Loucy (cell line): ENCODE measurements at regions not wholly inside any gene's neighbourhood (a gene's known extent, or its start where the extent isn't known, plus 50 kb on each side); places are given as distances from the start of the nearest gene placed in this dataset.

Experiments used
- H2AFZ ChIP-seq: fragments of 200-600 bp; sonication (generic); 2 replicates; pipeline ENCODE4 v1.6.0; 2016; ENCODE audit warnings: antibody characterized with exemption, mild to moderate bottlenecking, low read length, moderate library complexity
- H3F3A ChIP-seq: fragments of 200-600 bp; 2 replicates; pipeline ENCODE4 v1.6.0; 2016; ENCODE audit warnings: antibody characterized with exemption, low read depth, mild to moderate bottlenecking
- H3K27me3 ChIP-seq: fragments of 200-600 bp; sonication (generic); 2 replicates; pipeline ENCODE4 v1.6.1; 2014; ENCODE audit warnings: low read length, mild to moderate bottlenecking; ENCODE audit not compliant: insufficient read depth, poor library complexity, severe bottlenecking
- H3K36me3 ChIP-seq: fragments of 200-600 bp; sonication (generic); 2 replicates; pipeline ENCODE4 v1.6.1; 2016; ENCODE audit warnings: low read length; ENCODE audit not compliant: insufficient read depth
- H3K4me1 ChIP-seq: fragments of 200-600 bp; sonication (generic); 2 replicates; pipeline ENCODE4 v1.5.1; 2014; ENCODE audit warnings: low read length, mild to moderate bottlenecking; ENCODE audit not compliant: insufficient read depth, poor library complexity, severe bottlenecking
- H3K4me2 ChIP-seq: fragments of 200-600 bp; sonication (generic); 2 replicates; pipeline ENCODE4 v1.6.0; 2014; ENCODE audit warnings: antibody characterized with exemption, low read length, low read depth, mild to moderate bottlenecking; ENCODE audit not compliant: poor library complexity, severe bottlenecking
- H3K4me3 ChIP-seq: fragments of 200-600 bp; sonication (generic); 2 replicates; pipeline ENCODE4 v1.5.1; 2014; ENCODE audit warnings: low read length, mild to moderate bottlenecking, mixed read lengths; ENCODE audit not compliant: poor library complexity, severe bottlenecking
- H3K79me2 ChIP-seq: fragments of 200-600 bp; sonication (generic); 2 replicates; pipeline ENCODE4 v1.6.1; 2014; ENCODE audit warnings: low read length; ENCODE audit not compliant: insufficient read depth
- H3K9ac ChIP-seq: fragments of 200-600 bp; sonication (generic); 2 replicates; pipeline ENCODE4 v1.6.0; 2014; ENCODE audit warnings: mild to moderate bottlenecking, low read depth, low read length, moderate library complexity; ENCODE audit not compliant: poor library complexity, severe bottlenecking
- H3K9me2 ChIP-seq: fragments of 200-600 bp; sonication (generic); replicated peaks from 2 replicates; pipeline ENCODE4 v1.6.1; 2016; ENCODE audit warnings: low read depth, low read length, mixed read lengths
- H3K9me3 ChIP-seq: fragments of 200-600 bp; sonication (generic); 2 replicates; pipeline ENCODE4 v1.6.1; 2014; ENCODE audit warnings: mild to moderate bottlenecking, antibody characterized with exemption, low read length, low read depth; ENCODE audit not compliant: insufficient read depth
- H4K20me1 ChIP-seq: fragments of 200-600 bp; sonication (generic); 2 replicates; pipeline ENCODE4 v1.6.0; 2014; ENCODE audit warnings: antibody characterized with exemption, low read length, mild to moderate bottlenecking; ENCODE audit not compliant: insufficient read depth, poor library complexity, severe bottlenecking
- CTCF ChIP-seq: fragments of 200-600 bp; sonication (generic); conservative IDR thresholded peaks from 2 replicates; pipeline ENCODE4 v1.5.1; 2014; ENCODE audit warnings: mild to moderate bottlenecking, antibody characterized with exemption, low read length
- EZH2phosphoT487 ChIP-seq: fragments of 200-600 bp; IDR thresholded peaks from 2 replicates; pipeline ENCODE4 v1.6.1; 2018; ENCODE audit warnings: antibody characterized with exemption, mild to moderate bottlenecking, moderate library complexity, borderline replicate concordance

GRCh38 chr5:25552871-25553481 lies 908.2 kb upstream of the CDH10 start:
- H3K4me1 ChIP-seq: no peaks in the 10 kb centered on the region
- H3K36me3 ChIP-seq: no peaks in the 10 kb centered on the region
- no peaks in the 10 kb centered on the region for H3K9me2 ChIP-seq

GRCh38 chr5:25550793-25551192 lies 906.0 kb upstream of the CDH10 start:
- H4K20me1 ChIP-seq: no peaks in the 10 kb centered on the region
- TF ChIP-seq CTCF (no peak), EZH2phosphoT487 (no peak)
- H3K4me1 ChIP-seq: no peaks in the 10 kb centered on the region
- no peak overlapping the region for H2AFZ ChIP-seq
- no peaks in the 10 kb centered on the region for H3K79me2 ChIP-seq
- no peaks in the 10 kb centered on the region for H3K27me3 ChIP-seq
- no peaks in the 10 kb centered on the region for H3K9me2 ChIP-seq
- no peak overlapping the region for H3K9ac ChIP-seq
- no peaks in the 10 kb centered on the region for H3K9me3 ChIP-seq
- no peaks in the 10 kb centered on the region for H3F3A ChIP-seq
- H3K4me2 ChIP-seq: no peak overlapping the region
- no peak overlapping the region for H3K4me3 ChIP-seq
- no peaks in the 10 kb centered on the region for H3K36me3 ChIP-seq

More at GRCh38 chr5:25552871-25553481, 908.2 kb upstream of the CDH10 start:
- no peaks in the 10 kb centered on the region for H3K27me3 ChIP-seq
- no peaks in the 10 kb centered on the region for H3K79me2 ChIP-seq
- no peaks in the 10 kb centered on the region for H4K20me1 ChIP-seq
- no peaks in the 10 kb centered on the region for H3F3A ChIP-seq
- H3K9ac ChIP-seq: no peak overlapping the region
- H3K4me3 ChIP-seq: no peak overlapping the region
- no peak overlapping the region for H2AFZ ChIP-seq
- no peaks in the 10 kb centered on the region for H3K9me3 ChIP-seq
- no peak overlapping the region for H3K4me2 ChIP-seq
- no peak for TF ChIP-seq EZH2phosphoT487
- TF ChIP-seq CTCF: no peak

- H3K27me3 ChIP-seq: no peaks in the 10 kb centered on the region
- no peaks in the 10 kb centered on the region for H3K9me3 ChIP-seq
- H3K4me3 ChIP-seq: no peak overlapping the region
- H3K4me2 ChIP-seq: no peak overlapping the region
- H3K9me2 ChIP-seq: no peaks in the 10 kb centered on the region
- no peaks in the 10 kb centered on the region for H4K20me1 ChIP-seq
- TF ChIP-seq CTCF (peak; percentile 74), EZH2phosphoT487 (no peak)
- H3K9ac ChIP-seq: no peak overlapping the region
- no peak overlapping the region for H2AFZ ChIP-seq
- no peaks in the 10 kb centered on the region for H3K79me2 ChIP-seq
- H3K4me1 ChIP-seq: no peaks in the 10 kb centered on the region
- H3K36me3 ChIP-seq: no peaks in the 10 kb centered on the region
- no peaks in the 10 kb centered on the region for H3F3A ChIP-seq
Measured at GRCh38 chr5:25544652-25545249, 900.0 kb upstream of the CDH10 start.
